IPS-18a (cell line): ENCODE measurements at regions not wholly inside any gene's neighbourhood (a gene's known extent, or its start where the extent isn't known, plus 50 kb on each side); places are given as distances from the start of the nearest gene placed in this dataset.

Experiments used
- H3K27ac ChIP-seq: one replicate; pipeline ENCODE4 v1.5.1; 2013; ENCODE audit warnings: low read length
- H3K27me3 ChIP-seq: one replicate; pipeline ENCODE4 v1.6.1; 2013; ENCODE audit warnings: mild to moderate bottlenecking, low read length; ENCODE audit not compliant: control insufficient read depth, insufficient read depth
- H3K36me3 ChIP-seq: one replicate; pipeline ENCODE4 v1.6.1; 2013; ENCODE audit warnings: low read depth, low read length; ENCODE audit not compliant: control insufficient read depth
- H3K4me1 ChIP-seq: one replicate; pipeline ENCODE4 v1.6.1; 2013; ENCODE audit warnings: low read depth, low read length; ENCODE audit not compliant: control insufficient read depth
- H3K4me3 ChIP-seq: one replicate; pipeline ENCODE4 v1.5.1; 2013; ENCODE audit warnings: low read length
- H3K9ac ChIP-seq: one replicate; pipeline ENCODE4 v1.6.1; 2013; ENCODE audit warnings: mild to moderate bottlenecking, low read length, moderate library complexity
- H3K9me3 ChIP-seq: one replicate; pipeline ENCODE4 v1.6.1; 2013; ENCODE audit warnings: low read depth, low read length; ENCODE audit not compliant: control insufficient read depth

DNA sequence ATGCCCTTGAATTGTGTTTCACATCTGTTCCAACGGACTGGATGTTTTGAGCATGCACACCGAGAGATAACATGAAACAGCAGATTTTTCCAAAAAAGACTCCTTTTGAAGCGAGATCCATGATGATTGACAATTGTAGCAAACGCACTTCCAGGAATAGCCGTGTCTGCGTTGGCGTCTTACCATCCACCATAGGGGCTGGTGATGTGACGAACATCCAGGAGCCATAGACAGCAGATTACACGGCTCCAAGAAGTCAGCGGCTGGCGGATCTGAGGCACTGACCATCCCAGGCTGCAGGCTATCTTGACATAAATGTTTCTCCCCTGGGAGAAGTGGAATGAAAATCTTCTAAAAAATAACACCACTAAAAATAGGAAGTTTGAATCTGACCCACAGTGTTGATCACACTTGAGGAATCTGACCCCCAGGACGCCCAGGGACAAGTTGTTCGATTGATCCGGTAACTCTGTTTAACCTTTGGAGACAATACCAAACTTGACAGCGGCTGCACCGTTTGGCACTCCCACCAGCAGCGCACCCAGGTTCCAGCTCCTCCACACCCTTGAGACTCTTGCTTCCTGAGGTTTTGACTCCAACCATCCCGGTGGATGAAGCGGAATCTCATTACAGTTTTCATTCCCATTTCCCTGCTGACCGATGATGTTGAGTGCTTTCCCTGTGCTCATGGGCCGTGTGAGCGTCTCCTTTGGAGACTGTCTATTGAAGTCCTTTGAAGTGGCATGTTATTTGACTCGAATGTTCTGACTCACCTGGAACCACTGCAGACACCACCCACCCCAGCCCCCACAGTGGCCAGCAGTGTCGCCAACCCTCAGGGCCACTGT lies 140.0 kb upstream of the GPC1 start:
- Histone ChIP-seq H3K4me1 (peaks cover 10% of the 10 kb centered on the region), H3K9me3 (no peaks in the 10 kb centered on the region), H3K27ac (no peak overlapping the region), H3K27me3 (no peaks in the 10 kb centered on the region), H3K9ac (no peak overlapping the region), H3K36me3 (no peaks in the 10 kb centered on the region), H3K4me3 (no peak overlapping the region)

DNA sequence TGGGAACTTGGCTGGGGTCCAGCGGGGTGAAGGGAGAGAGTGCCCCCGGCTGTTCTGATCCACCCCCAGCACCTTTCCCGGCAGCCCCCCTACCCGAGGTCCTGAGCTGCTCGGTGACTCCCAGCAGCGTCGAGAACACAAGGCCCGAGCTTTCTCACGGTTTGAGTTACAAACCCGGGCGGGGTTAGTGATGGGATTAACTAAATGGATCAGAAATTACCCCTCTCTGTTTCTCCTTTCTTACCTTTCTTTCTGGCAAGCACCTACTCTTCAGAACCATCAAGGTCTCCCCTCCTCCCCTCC lies 139.4 kb upstream of the GPC1 start:
- Histone ChIP-seq H3K9ac (no peak overlapping the region), H3K27ac (no peak overlapping the region), H3K4me3 (no peak overlapping the region), H3K36me3 (no peaks in the 10 kb centered on the region), H3K27me3 (no peaks in the 10 kb centered on the region), H3K4me1 (peaks cover 10% of the 10 kb centered on the region), H3K9me3 (no peaks in the 10 kb centered on the region)

GRCh38 chr2:240296476-240297255 lies 138.8 kb upstream of the GPC1 start:
- Histone ChIP-seq H3K36me3 (no peaks in the 10 kb centered on the region), H3K9ac (no peak overlapping the region), H3K27ac (no peak overlapping the region), H3K4me3 (no peak overlapping the region), H3K27me3 (no peaks in the 10 kb centered on the region), H3K9me3 (no peaks in the 10 kb centered on the region), H3K4me1 (peaks cover 8% of the 10 kb centered on the region)

DNA sequence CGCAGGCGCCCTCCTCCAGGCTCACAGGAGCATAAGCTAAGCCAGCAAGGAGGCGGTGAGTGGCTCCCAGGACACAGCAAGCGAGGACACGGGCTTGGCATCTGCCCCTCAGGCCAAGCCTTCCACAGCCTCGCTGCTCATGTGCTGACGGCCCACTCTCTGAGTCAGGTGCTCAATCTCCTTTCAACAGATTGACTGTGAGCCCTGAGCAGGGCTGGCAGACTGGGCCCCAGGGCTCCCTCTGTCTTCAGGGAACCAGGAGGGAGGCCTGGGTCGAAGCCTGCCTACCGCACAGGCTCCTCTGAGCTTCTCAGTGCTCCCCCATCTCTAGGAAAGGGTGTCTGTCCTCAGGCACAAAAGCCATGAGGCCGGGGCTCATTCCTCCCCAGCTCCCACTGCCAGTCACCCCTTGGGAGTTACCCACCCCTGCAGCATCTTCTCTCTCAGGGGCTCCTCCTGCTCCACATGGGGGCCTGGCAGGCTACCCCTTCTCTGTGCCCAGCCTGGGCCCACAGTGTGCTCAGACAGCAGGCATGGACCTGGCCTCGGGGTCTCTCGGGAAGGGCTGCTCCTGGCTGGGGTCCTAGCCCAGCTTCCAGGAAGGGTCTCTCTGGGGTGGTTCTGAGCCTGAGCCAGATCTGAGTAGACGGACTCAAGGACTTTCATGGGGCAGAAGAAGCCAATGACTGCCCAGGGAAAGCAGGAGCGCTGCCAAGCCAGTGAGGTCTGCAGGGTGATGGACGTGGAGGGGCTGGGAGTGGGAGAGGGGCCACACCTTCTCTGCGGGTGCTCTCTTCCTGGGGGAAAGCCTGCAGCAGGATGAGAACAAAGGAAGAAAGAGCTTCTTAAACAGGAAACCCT lies 138.0 kb upstream of the GPC1 start:
- Histone ChIP-seq H3K4me3 (no peak overlapping the region), H3K9ac (no peak overlapping the region), H3K27ac (no peak overlapping the region), H3K27me3 (no peaks in the 10 kb centered on the region), H3K4me1 (peaks cover 4% of the 10 kb centered on the region), H3K36me3 (no peaks in the 10 kb centered on the region), H3K9me3 (no peaks in the 10 kb centered on the region)

- Histone ChIP-seq H3K4me1 (peaks cover 4% of the 10 kb centered on the region), H3K36me3 (no peaks in the 10 kb centered on the region), H3K9me3 (no peaks in the 10 kb centered on the region), H3K27ac (no peak overlapping the region), H3K27me3 (no peaks in the 10 kb centered on the region), H3K4me3 (no peak overlapping the region), H3K9ac (no peak overlapping the region)
These were observed 137.2 kb upstream of the GPC1 start for GRCh38 chr2:240298117-240298790.

- no peak overlapping the region for H3K4me3 ChIP-seq
- H3K9ac ChIP-seq = no peak overlapping the region
- no peaks in the 10 kb centered on the region for H3K27me3 ChIP-seq
- H3K4me1 ChIP-seq = no peaks in the 10 kb centered on the region
- no peak overlapping the region for H3K27ac ChIP-seq
- no peaks in the 10 kb centered on the region for H3K36me3 ChIP-seq
- no peaks in the 10 kb centered on the region for H3K9me3 ChIP-seq
These were observed 136.4 kb upstream of the GPC1 start for GRCh38 chr2:240298803-240299709.

GRCh38 chr2:240299710-240300068 lies 135.8 kb upstream of the GPC1 start:
- no peak overlapping the region for H3K27ac ChIP-seq
- H3K36me3 ChIP-seq = no peaks in the 10 kb centered on the region
- no peaks in the 10 kb centered on the region for H3K9me3 ChIP-seq
- no peaks in the 10 kb centered on the region for H3K27me3 ChIP-seq
- H3K4me3 ChIP-seq = no peak overlapping the region
- no peaks in the 10 kb centered on the region for H3K4me1 ChIP-seq
- no peak overlapping the region for H3K9ac ChIP-seq

DNA sequence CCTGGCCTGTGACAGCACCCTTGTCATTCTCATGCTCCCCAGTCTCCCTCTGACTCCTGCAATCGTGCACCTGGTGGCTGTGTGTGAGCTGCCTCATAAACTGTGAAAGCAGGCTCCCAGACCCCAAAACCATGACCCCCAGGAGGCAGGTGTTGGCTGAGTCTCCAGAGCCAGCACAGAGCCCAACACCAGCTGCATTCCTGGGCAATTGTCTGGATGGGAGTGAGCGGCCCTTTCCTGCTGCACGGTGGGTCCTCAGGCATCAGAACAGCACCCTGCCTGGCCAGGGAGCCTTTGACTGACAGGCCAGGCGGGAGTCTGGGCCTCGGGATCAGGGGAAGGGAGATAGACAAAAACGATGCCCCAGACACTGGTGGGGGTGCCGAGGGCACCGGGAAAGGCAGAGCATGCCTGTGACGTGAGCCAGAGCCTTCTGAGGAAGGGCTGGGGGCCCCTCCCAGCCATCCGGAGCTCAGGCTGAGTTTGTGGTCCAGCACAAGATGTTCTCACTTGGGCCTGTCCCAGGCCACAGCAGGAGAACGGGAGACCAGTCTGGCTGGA lies 135.1 kb upstream of the GPC1 start:
- H3K9me3 ChIP-seq = no peaks in the 10 kb centered on the region
- H3K27me3 ChIP-seq = no peaks in the 10 kb centered on the region
- no peak overlapping the region for H3K4me3 ChIP-seq
- no peaks in the 10 kb centered on the region for H3K36me3 ChIP-seq
- no peak overlapping the region for H3K27ac ChIP-seq
- peaks cover 2% of the 10 kb centered on the region for H3K4me1 ChIP-seq
- H3K9ac ChIP-seq = no peak overlapping the region

- Histone ChIP-seq H3K9me3 (no peaks in the 10 kb centered on the region), H3K27me3 (no peaks in the 10 kb centered on the region), H3K9ac (no peak overlapping the region), H3K36me3 (no peaks in the 10 kb centered on the region), H3K4me1 (peaks cover 5% of the 10 kb centered on the region), H3K4me3 (no peak overlapping the region), H3K27ac (no peak overlapping the region)
These were observed 134.6 kb upstream of the GPC1 start for GRCh38 chr2:240300840-240301239.

DNA sequence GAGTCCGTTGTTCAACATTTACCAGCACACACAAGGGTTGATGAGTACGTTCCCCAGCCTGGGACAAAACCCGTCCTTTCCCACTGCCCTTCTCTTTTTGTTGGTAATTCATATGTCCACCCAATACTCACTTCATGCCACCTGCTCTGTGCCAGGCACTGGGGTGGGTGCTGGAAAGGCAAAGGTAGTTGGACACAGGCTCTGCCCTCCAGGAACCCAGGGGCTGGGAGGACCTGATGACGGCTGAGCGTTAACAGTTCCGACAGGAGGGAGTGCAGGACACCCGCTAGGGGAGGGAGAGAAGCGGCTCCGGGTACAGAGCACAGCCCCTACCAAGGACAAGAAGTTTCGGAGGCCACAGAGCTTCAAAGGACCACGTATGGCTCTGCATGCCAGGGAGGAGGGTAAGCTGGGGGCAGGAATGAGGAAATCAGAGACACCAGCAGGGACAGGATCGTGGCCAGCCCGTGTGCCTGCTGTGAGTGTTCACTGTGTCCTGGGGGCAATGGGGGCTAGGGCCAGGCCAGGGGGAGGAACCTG lies 134.1 kb upstream of the GPC1 start:
- no peak overlapping the region for H3K27ac ChIP-seq
- H3K27me3 ChIP-seq = no peaks in the 10 kb centered on the region
- no peak overlapping the region for H3K4me3 ChIP-seq
- H3K36me3 ChIP-seq = no peaks in the 10 kb centered on the region
- no peak overlapping the region for H3K9ac ChIP-seq
- H3K9me3 ChIP-seq = no peaks in the 10 kb centered on the region
- H3K4me1 ChIP-seq = peaks cover 5% of the 10 kb centered on the region
